Osteocyte (in vitro differentiated cells): ENCODE measurements at regions not wholly inside any gene's neighbourhood (a gene's known extent, or its start where the extent isn't known, plus 50 kb on each side); places are given as distances from the start of the nearest gene placed in this dataset.
"Not testable (repeated sequence)": the region's sequence is repeated elsewhere in the genome, so short reads cannot be mapped to it uniquely, and the experiment has no call there.

Experiments
- DNase-seq: peaks from one replicate; pipeline ENCODE4 v3.0.0; 2021; ENCODE audit warnings: mixed read lengths; ENCODE audit not compliant: unreplicated experiment; ENCODE audit errors: extremely low spot score
- H3K27ac Mint-ChIP-seq: one replicate; pipeline ENCODE4 v1.8.0; 2021; ENCODE audit warnings: mild to moderate bottlenecking, mixed read lengths; ENCODE audit not compliant: unreplicated experiment
- H3K27me3 Mint-ChIP-seq: one replicate; pipeline ENCODE4 v1.8.0; 2021; ENCODE audit warnings: mixed read lengths; ENCODE audit not compliant: unreplicated experiment
- H3K36me3 Mint-ChIP-seq: one replicate; pipeline ENCODE4 v1.8.0; 2021; ENCODE audit warnings: mixed read lengths; ENCODE audit not compliant: unreplicated experiment
- H3K4me1 Mint-ChIP-seq: one replicate; pipeline ENCODE4 v1.8.0; 2021; ENCODE audit warnings: mixed read lengths; ENCODE audit not compliant: unreplicated experiment
- H3K4me3 Mint-ChIP-seq: one replicate; pipeline ENCODE4 v1.8.0; 2021; ENCODE audit warnings: mild to moderate bottlenecking, moderate library complexity, mixed read lengths; ENCODE audit not compliant: unreplicated experiment
- H3K9me3 Mint-ChIP-seq: one replicate; pipeline ENCODE4 v1.8.0; 2021; ENCODE audit warnings: mixed read lengths; ENCODE audit not compliant: unreplicated experiment
- CTCF ChIP-seq: fragments of 200-600 bp; sonication (generic); IDR thresholded peaks from 2 replicates; pipeline ENCODE4 v1.5.0; 2021; ENCODE audit warnings: antibody characterized with exemption, mild to moderate bottlenecking, moderate library complexity

GRCh38 chr5:168136340-168136739 lies 155.1 kb upstream of the WWC1 start:
- H3K4me3 Mint-ChIP-seq: no peak overlapping the region
- no peaks in the 10 kb centered on the region for H3K36me3 Mint-ChIP-seq
- DNase-seq: no peak
- TF ChIP-seq CTCF: no peak
- peaks cover 2% of the 10 kb centered on the region for H3K27me3 Mint-ChIP-seq
- no peaks in the 10 kb centered on the region for H3K9me3 Mint-ChIP-seq
- peaks cover 8% of the 10 kb centered on the region for H3K4me1 Mint-ChIP-seq
- no peak overlapping the region for H3K27ac Mint-ChIP-seq

- Mint-ChIP-seq H3K27me3 (peaks cover 2% of the 10 kb centered on the region), H3K4me3 (no peak overlapping the region), H3K27ac (no peak overlapping the region), H3K4me1 (peaks cover 3% of the 10 kb centered on the region), H3K36me3 (no peaks in the 10 kb centered on the region), H3K9me3 (no peaks in the 10 kb centered on the region)
- no peak for TF ChIP-seq CTCF
- DNase-seq: no peak
These were observed 154.2 kb upstream of the WWC1 start for GRCh38 chr5:168137265-168137664.

DNA sequence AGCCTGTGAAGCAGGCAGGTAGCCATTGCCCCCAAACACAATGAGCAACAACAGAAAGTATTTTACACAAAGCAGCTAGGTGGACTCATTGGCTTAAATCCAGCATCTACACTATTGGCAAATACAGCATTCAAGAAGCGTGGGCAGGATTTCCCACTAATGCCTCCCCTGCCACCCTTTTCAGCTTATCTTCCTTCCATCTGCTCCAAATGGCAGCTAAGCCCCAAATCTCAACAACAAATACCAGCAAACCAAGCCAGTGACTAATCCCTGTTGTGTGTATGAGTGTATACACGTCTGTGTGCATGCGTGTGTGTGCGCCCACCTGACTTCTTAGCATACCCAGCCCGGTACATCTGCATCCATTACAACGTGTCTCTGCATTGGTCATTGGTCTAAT lies 151.2 kb upstream of the WWC1 start:
- Mint-ChIP-seq H3K4me1 (peaks cover 3% of the 10 kb centered on the region), H3K27ac (no peak overlapping the region), H3K36me3 (no peaks in the 10 kb centered on the region), H3K27me3 (peaks cover 2% of the 10 kb centered on the region), H3K9me3 (no peaks in the 10 kb centered on the region), H3K4me3 (no peak overlapping the region)
- DNase-seq: no peak
- no peak for TF ChIP-seq CTCF

- Mint-ChIP-seq H3K4me1 (peaks cover 3% of the 10 kb centered on the region), H3K9me3 (no peaks in the 10 kb centered on the region), H3K36me3 (no peaks in the 10 kb centered on the region), H3K27ac (no peak overlapping the region), H3K4me3 (no peak overlapping the region), H3K27me3 (peaks cover 3% of the 10 kb centered on the region)
- no peak for TF ChIP-seq CTCF
- no peak for DNase-seq
These were observed 149.0 kb upstream of the WWC1 start for GRCh38 chr5:168142402-168142801.

GRCh38 chr5:168143521-168143920 lies 147.9 kb upstream of the WWC1 start:
- not testable (repeated sequence) for H3K27ac Mint-ChIP-seq, H3K9me3 Mint-ChIP-seq, H3K4me1 Mint-ChIP-seq, H3K36me3 Mint-ChIP-seq, H3K4me3 Mint-ChIP-seq, DNase-seq, H3K27me3 Mint-ChIP-seq

GRCh38 chr5:168147106-168147505 lies 144.3 kb upstream of the WWC1 start:
- Mint-ChIP-seq H3K27me3 (peaks cover 3% of the 10 kb centered on the region), H3K36me3 (no peaks in the 10 kb centered on the region), H3K9me3 (no peaks in the 10 kb centered on the region), H3K4me3 (no peak overlapping the region), H3K4me1 (peaks cover 3% of the 10 kb centered on the region), H3K27ac (no peak overlapping the region)
- no peak for DNase-seq
- no peak for TF ChIP-seq CTCF
